Thyroid gland (tissue), 4 donors: ENCODE measurements at regions not wholly inside any gene's neighbourhood (a gene's known extent, or its start where the extent isn't known, plus 50 kb on each side); places are given as distances from the start of the nearest gene placed in this dataset.

Source experiments
- DNase-seq, 2 donors: peaks; one replicate each; pipeline ENCODE4 v3.0.0-alpha.2; 2019
- H3K27ac ChIP-seq, 3 donors: fragments of 200-600 bp; sonication (generic); 1 replicate in 2 of 3; 2 replicates in 1 of 3; pipeline ENCODE4 v1.5.1; 2016 to 2019; ENCODE audit warnings: mild to moderate bottlenecking in 1 of 3, moderate library complexity in 1 of 3
- H3K27me3 ChIP-seq: fragments of 200-600 bp; sonication (generic); one replicate; pipeline ENCODE4 v1.5.1; 2019
- H3K36me3 ChIP-seq, 2 donors: fragments of 200-600 bp; sonication (generic); one replicate each; pipeline ENCODE4 v1.5.1; 2016 to 2019
- H3K4me1 ChIP-seq, 2 donors: fragments of 200-600 bp; sonication (generic); one replicate each; pipeline ENCODE4 v1.5.1; 2017 to 2019
- H3K4me3 ChIP-seq, 3 donors: fragments of 200-600 bp; sonication (generic); replicated peaks in 1 of 3; 1 replicate in 2 of 3; 2 replicates in 1 of 3; pipeline ENCODE4 v1.5.1; 2016; ENCODE audit warnings: mild to moderate bottlenecking in 1 of 3
- H3K9me3 ChIP-seq: fragments of 200-600 bp; sonication (generic); one replicate; pipeline ENCODE4 v1.5.1; 2017
- CTCF ChIP-seq, 6 experiments: fragments of 200-600 bp in 3 of 6; fragments of 450-650 bp in 3 of 6; sonication (generic) in 3 of 6; IDR thresholded peaks; one replicate each; pipeline ENCODE4 v1.5.1; 2016 to 2019; ENCODE audit warnings: antibody characterized with exemption in 6 of 6, mild to moderate bottlenecking in 2 of 6, inconsistent platforms in 1 of 6, moderate library complexity in 1 of 6
- POLR2A ChIP-seq, 2 donors: fragments of 450-650 bp; IDR thresholded peaks; one replicate each; pipeline ENCODE4 v1.6.1; 2017; ENCODE audit warnings: antibody characterized with exemption in 2 of 2, mild to moderate bottlenecking in 2 of 2, moderate library complexity in 1 of 2
- WGBS, 2 donors: methylation state at CpG; one replicate each; pipeline ENCODE4 v1.1.5; 2017; 5-methylcytosine and 5-hydroxymethylcytosine counted together
- intact Hi-C: fragments of 100-400 bp; cut with DNase I; formaldehyde crosslinking; loops from one replicate; pipeline ENCODE4 v1.15.1; 2023

- no peak for TF ChIP-seq POLR2A (IDR thresholded peaks at IDR 0.05)
- no peak for TF ChIP-seq CTCF (IDR thresholded peaks at IDR 0.05)
- 75 to 92% methylated on average over 1 of the region's 1 CpG for WGBS, 2 donors
- Histone ChIP-seq H3K4me3 (no peak overlapping the region), H3K27me3 (no peaks in the 10 kb centered on the region), H3K9me3 (no peaks in the 10 kb centered on the region), H3K36me3 (no peaks in the 10 kb centered on the region), H3K4me1 (no peaks in the 10 kb centered on the region), H3K27ac (no peak overlapping the region)
- DNase-seq: no peak
- intact Hi-C loops: no loop called here
These were observed 486.3 kb downstream of the LRIG3 start for GRCh38 chr12:58433959-58434358.

DNA sequence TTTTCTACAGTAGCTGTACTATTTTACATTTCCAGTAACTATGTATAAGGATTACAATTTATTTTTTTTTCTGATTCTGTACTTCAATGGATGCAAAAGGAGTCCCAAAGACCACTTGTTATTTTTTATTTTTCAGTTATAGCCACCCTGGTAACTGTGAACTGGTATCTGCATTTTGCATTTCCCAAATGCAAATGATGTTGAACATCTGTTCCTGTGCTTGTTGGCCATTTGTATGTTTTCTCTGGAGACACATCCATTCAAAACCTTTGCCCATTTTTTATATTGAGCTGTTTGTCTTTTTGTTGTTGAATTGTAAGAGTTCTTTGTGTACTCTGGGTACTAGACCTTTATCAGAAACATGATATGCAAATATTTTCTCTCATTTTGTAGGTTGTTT lies 485.6 kb downstream of the LRIG3 start:
- no peaks in the 10 kb centered on the region for H3K4me1 ChIP-seq
- no peaks in the 10 kb centered on the region for H3K27me3 ChIP-seq
- intact Hi-C loops: no loop called here
- H3K4me3 ChIP-seq: no peak overlapping the region
- TF ChIP-seq CTCF (IDR thresholded peaks at IDR 0.05) (no peak), POLR2A (IDR thresholded peaks at IDR 0.05) (no peak)
- no peaks in the 10 kb centered on the region for H3K9me3 ChIP-seq
- H3K27ac ChIP-seq: no peak overlapping the region
- no peak for DNase-seq
- no peaks in the 10 kb centered on the region for H3K36me3 ChIP-seq

DNA sequence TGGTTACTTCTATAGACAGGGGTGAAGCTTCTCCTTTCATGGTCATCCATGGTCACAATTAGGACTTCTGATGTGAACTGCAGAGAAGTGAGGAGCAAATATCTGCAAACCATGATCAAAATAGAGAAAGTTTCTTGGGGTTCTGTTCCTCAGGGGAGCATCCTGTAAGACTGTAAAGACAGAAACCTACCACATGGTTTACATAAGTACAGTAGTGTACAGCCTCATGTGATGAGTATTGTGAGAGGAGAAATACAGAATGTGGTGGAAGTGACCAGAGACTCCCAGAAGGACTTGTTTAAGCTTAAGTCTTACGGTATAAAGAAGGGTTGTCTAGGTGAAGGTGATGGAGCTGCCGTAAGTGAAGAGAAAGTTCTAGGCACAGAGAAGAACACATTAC lies 484.7 kb downstream of the LRIG3 start:
- intact Hi-C loops: no loop called here
- no peak for TF ChIP-seq POLR2A (IDR thresholded peaks at IDR 0.05)
- TF ChIP-seq CTCF (IDR thresholded peaks at IDR 0.05): no peak
- no peaks in the 10 kb centered on the region for H3K36me3 ChIP-seq

DNA sequence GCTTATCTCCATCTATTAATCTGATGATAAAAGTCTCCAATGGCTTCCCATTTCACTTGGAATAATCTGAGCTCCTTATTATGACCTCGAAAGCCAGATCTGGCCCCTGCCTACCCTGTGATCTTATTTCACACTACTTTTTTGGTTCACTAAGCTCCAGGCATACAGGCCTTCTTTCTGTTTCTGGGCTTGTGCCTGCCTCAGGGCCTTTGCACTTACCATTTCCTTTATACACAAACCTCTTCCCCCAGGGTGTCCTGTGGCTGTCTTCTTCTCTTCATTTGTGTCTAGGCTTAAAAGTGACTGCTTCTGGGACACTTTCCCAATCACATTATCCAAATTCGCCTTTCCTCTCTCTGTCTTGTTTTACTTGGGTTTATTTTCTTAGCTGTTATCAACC lies 478.8 kb downstream of the LRIG3 start:
- TF ChIP-seq CTCF (IDR thresholded peaks at IDR 0.05) (no peak), POLR2A (IDR thresholded peaks at IDR 0.05) (no peak)
- no peaks in the 10 kb centered on the region for H3K36me3 ChIP-seq
- no peaks in the 10 kb centered on the region for H3K9me3 ChIP-seq
- no peak overlapping the region for H3K27ac ChIP-seq
- WGBS, 2 donors: 86 to 96% methylated on average over 2 of the region's 2 CpGs
- no peak for DNase-seq
- H3K4me3 ChIP-seq: no peak overlapping the region
- intact Hi-C loops: loop anchor here (10.0 kb wide), 1 partner anchor 87 kb away; no protein-coding TSS in a partner anchor
- H3K4me1 ChIP-seq: no peaks in the 10 kb centered on the region
- H3K27me3 ChIP-seq: no peaks in the 10 kb centered on the region

More for the DNA sequence above, 484.7 kb downstream of the LRIG3 start:
- no peak for DNase-seq
- Histone ChIP-seq H3K4me3 (no peak overlapping the region), H3K9me3 (no peaks in the 10 kb centered on the region), H3K4me1 (no peaks in the 10 kb centered on the region), H3K27ac (no peak overlapping the region), H3K27me3 (no peaks in the 10 kb centered on the region)
- 93 to 97% methylated on average over 2 of the region's 2 CpGs for WGBS, 2 donors

GRCh38 chr12:58443273-58443980 lies 476.9 kb downstream of the LRIG3 start:
- Histone ChIP-seq H3K36me3 (no peaks in the 10 kb centered on the region), H3K27me3 (no peaks in the 10 kb centered on the region), H3K9me3 (no peaks in the 10 kb centered on the region), H3K27ac (no peak overlapping the region), H3K4me1 (no peaks in the 10 kb centered on the region), H3K4me3 (no peak overlapping the region)
- DNase-seq: peak in 1 of 2 donors; percentile 16
- intact Hi-C loops: loop anchor here (10.0 kb wide), 1 partner anchor 89 kb away; no protein-coding TSS in a partner anchor
- TF ChIP-seq CTCF (IDR thresholded peaks at IDR 0.05): peak in 3 of 6 experiments; percentile 32 to 41 (median 35)
- no peak for TF ChIP-seq POLR2A (IDR thresholded peaks at IDR 0.05)
